Gastroesophageal sphincter (tissue), 4 donors: ENCODE measurements at regions not wholly inside any gene's neighbourhood (a gene's known extent, or its start where the extent isn't known, plus 50 kb on each side); places are given as distances from the start of the nearest gene placed in this dataset.
"Not testable (repeated sequence)": the region's sequence is repeated elsewhere in the genome, so short reads cannot be mapped to it uniquely, and the experiment has no call there.

Source experiments
- ATAC-seq: fragments of 150-250 bp; one replicate; pipeline ENCODE4 v1.9.1; 2016; ENCODE audit warnings: mild to moderate bottlenecking, moderate library complexity
- H3K27ac ChIP-seq, 4 donors: fragments of 200-600 bp; sonication (generic) in 3 of 4; 1 replicate in 3 of 4; 2 replicates in 1 of 4; pipeline ENCODE4 v1.5.1; 2016 to 2019
- H3K27me3 ChIP-seq: fragments of 200-600 bp; sonication (generic); one replicate; pipeline ENCODE4 v1.5.1; 2019
- H3K36me3 ChIP-seq, 2 donors: fragments of 200-600 bp; sonication (generic); one replicate each; pipeline ENCODE4 v1.5.1; 2019; ENCODE audit warnings: control low read depth in 1 of 2
- H3K4me1 ChIP-seq, 3 donors: fragments of 200-600 bp; sonication (generic); 1 replicate in 2 of 3; 2 replicates in 1 of 3; pipeline ENCODE4 v1.5.1; 2016 to 2019; ENCODE audit warnings: control low read depth in 2 of 3
- H3K4me3 ChIP-seq, 2 donors: fragments of 200-600 bp; sonication (generic); one replicate each; pipeline ENCODE4 v1.5.1; 2019; ENCODE audit warnings: mild to moderate bottlenecking in 1 of 2, moderate library complexity in 1 of 2
- H3K9me3 ChIP-seq, 3 donors: fragments of 200-600 bp; sonication (generic); one replicate each; pipeline ENCODE4 v1.5.1; 2017 to 2019; ENCODE audit warnings: control low read depth in 2 of 3
- EP300 ChIP-seq: sonication (generic); formaldehyde crosslinking; IDR thresholded peaks from one replicate; pipeline ENCODE4 v1.6.1; 2017; ENCODE audit warnings: antibody characterized with exemption, mild to moderate bottlenecking
- POLR2A ChIP-seq, 2 donors: fragments of 450-650 bp; IDR thresholded peaks; one replicate each; pipeline ENCODE4 v1.6.1; 2017; ENCODE audit warnings: antibody characterized with exemption in 2 of 2, mild to moderate bottlenecking in 2 of 2, moderate library complexity in 1 of 2
- POLR2AphosphoS5 ChIP-seq: sonication (generic); formaldehyde crosslinking; IDR thresholded peaks from one replicate; pipeline ENCODE4 v1.6.1; 2017; ENCODE audit warnings: antibody characterized with exemption
- WGBS, 2 donors: methylation state at CpG; one replicate each; pipeline ENCODE4 v1.1.5; 2018; ENCODE audit warnings: low coverage in 1 of 2; 5-methylcytosine and 5-hydroxymethylcytosine counted together
- TF ChIP-seq, protein P1 (sequence below), 4 experiments: fragments of 200-600 bp in 2 of 4; fragments of 450-650 bp in 2 of 4; sonication (generic) in 1 of 4; IDR thresholded peaks; one replicate each; pipeline ENCODE4 v1.5.1; 2017 to 2019; ENCODE audit warnings: antibody characterized with exemption in 4 of 4, mild to moderate bottlenecking in 2 of 4, moderate library complexity in 2 of 4

- no peaks in the 10 kb centered on the region for H3K4me1 ChIP-seq
- no peak overlapping the region for H3K27ac ChIP-seq
- TF ChIP-seq, protein P1, sequence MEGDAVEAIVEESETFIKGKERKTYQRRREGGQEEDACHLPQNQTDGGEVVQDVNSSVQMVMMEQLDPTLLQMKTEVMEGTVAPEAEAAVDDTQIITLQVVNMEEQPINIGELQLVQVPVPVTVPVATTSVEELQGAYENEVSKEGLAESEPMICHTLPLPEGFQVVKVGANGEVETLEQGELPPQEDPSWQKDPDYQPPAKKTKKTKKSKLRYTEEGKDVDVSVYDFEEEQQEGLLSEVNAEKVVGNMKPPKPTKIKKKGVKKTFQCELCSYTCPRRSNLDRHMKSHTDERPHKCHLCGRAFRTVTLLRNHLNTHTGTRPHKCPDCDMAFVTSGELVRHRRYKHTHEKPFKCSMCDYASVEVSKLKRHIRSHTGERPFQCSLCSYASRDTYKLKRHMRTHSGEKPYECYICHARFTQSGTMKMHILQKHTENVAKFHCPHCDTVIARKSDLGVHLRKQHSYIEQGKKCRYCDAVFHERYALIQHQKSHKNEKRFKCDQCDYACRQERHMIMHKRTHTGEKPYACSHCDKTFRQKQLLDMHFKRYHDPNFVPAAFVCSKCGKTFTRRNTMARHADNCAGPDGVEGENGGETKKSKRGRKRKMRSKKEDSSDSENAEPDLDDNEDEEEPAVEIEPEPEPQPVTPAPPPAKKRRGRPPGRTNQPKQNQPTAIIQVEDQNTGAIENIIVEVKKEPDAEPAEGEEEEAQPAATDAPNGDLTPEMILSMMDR (IDR thresholded peaks at IDR 0.05) = no peak
- no peak for TF ChIP-seq POLR2AphosphoS5
- TF ChIP-seq EP300 = no peak
- no peak for TF ChIP-seq POLR2A (IDR thresholded peaks at IDR 0.05)
- H3K9me3 ChIP-seq = no peaks in the 10 kb centered on the region
- H3K36me3 ChIP-seq = no peaks in the 10 kb centered on the region
- WGBS, 2 donors = 77 to 84% methylated on average over 3 of the region's 3 CpGs
- no peaks in the 10 kb centered on the region for H3K27me3 ChIP-seq
- no peak for ATAC-seq
- H3K4me3 ChIP-seq = no peak overlapping the region
Measured at GRCh38 chr12:87348071-87348470, 681.1 kb downstream of the C12orf50 start.

GRCh38 chr12:87344699-87345098 is 684.5 kb downstream of the C12orf50 start:
- WGBS, 2 donors = 71 to 72% methylated on average over 4 of the region's 4 CpGs
- Histone ChIP-seq H3K4me3 (no peak overlapping the region), H3K36me3 (no peaks in the 10 kb centered on the region), H3K4me1 (no peaks in the 10 kb centered on the region), H3K27me3 (no peaks in the 10 kb centered on the region), H3K27ac (no peak overlapping the region), H3K9me3 (no peaks in the 10 kb centered on the region)
- TF ChIP-seq EP300 (no peak), POLR2AphosphoS5 (no peak), POLR2A (IDR thresholded peaks at IDR 0.05) (no peak)
- TF ChIP-seq, protein P1 (IDR thresholded peaks at IDR 0.05) = no peak
- ATAC-seq = no peak

- Histone ChIP-seq H3K27ac (no peak overlapping the region), H3K36me3 (no peaks in the 10 kb centered on the region), H3K27me3 (no peaks in the 10 kb centered on the region), H3K4me3 (no peak overlapping the region), H3K9me3 (no peaks in the 10 kb centered on the region), H3K4me1 (no peaks in the 10 kb centered on the region)
- WGBS, 2 donors = 68 to 79% methylated on average over 2 of the region's 2 CpGs
- TF ChIP-seq POLR2A (IDR thresholded peaks at IDR 0.05) = no peak
- TF ChIP-seq POLR2AphosphoS5 = no peak
- TF ChIP-seq, protein P1 (IDR thresholded peaks at IDR 0.05) = no peak
- TF ChIP-seq EP300 = no peak
- ATAC-seq = no peak
Measured at GRCh38 chr12:87338681-87339080, 690.5 kb downstream of the C12orf50 start.

- Histone ChIP-seq H3K4me1 (no peaks in the 10 kb centered on the region), H3K36me3 (no peaks in the 10 kb centered on the region), H3K4me3 (no peak overlapping the region), H3K9me3 (no peaks in the 10 kb centered on the region), H3K27ac (no peak overlapping the region), H3K27me3 (no peaks in the 10 kb centered on the region)
- WGBS, 2 donors = 59 to 69% methylated on average over 2 of the region's 2 CpGs
- no peak for TF ChIP-seq POLR2A (IDR thresholded peaks at IDR 0.05)
- TF ChIP-seq, protein P1 (IDR thresholded peaks at IDR 0.05) = no peak
- no peak for TF ChIP-seq POLR2AphosphoS5
- no peak for TF ChIP-seq EP300
- ATAC-seq = no peak
Measured at GRCh38 chr12:87336814-87337336, 692.3 kb downstream of the C12orf50 start.

DNA sequence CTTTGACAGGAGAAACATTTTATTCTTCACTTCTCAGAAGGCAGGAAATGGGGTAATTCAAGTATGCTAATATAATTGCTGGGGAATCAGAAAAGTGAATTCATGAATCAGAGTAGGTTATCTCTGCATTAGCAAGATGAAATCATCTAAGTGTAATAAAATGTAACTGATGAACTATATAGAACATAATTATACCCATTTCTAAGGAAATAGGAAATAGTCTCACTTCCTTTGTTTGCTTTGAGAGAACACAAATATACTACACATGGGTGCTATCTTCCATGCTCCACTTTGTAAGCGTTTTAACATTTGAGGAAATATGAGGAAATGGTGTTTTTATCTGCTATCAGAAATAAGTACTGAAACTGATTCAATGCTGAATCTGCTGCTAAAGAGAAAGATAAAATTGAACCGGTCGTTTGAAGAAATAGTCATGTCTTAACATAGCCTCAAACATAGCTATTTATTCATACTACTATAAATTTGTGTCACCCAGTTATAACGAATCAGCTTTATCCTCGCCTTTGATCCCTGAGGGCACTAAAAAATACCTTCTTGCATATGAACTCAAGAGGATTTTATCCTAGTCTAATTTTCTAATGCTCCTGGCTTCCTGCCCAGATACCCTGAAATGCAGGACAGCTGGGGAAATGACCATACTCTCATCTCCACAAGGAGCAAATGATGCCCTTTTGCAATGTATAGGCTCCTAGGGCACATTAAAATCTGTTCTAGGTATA is 696.0 kb downstream of the C12orf50 start:
- Histone ChIP-seq H3K27me3 (no peaks in the 10 kb centered on the region), H3K36me3 (no peaks in the 10 kb centered on the region), H3K4me1 (no peaks in the 10 kb centered on the region), H3K9me3 (no peaks in the 10 kb centered on the region), H3K4me3 (no peak overlapping the region), H3K27ac (no peak overlapping the region)
- no peak for ATAC-seq
- 36 to 41% methylated on average over 5 of the region's 5 CpGs for WGBS, 2 donors
- no peak for TF ChIP-seq EP300
- TF ChIP-seq POLR2AphosphoS5 = no peak
- TF ChIP-seq, protein P1 (IDR thresholded peaks at IDR 0.05) = no peak
- no peak for TF ChIP-seq POLR2A (IDR thresholded peaks at IDR 0.05)

DNA sequence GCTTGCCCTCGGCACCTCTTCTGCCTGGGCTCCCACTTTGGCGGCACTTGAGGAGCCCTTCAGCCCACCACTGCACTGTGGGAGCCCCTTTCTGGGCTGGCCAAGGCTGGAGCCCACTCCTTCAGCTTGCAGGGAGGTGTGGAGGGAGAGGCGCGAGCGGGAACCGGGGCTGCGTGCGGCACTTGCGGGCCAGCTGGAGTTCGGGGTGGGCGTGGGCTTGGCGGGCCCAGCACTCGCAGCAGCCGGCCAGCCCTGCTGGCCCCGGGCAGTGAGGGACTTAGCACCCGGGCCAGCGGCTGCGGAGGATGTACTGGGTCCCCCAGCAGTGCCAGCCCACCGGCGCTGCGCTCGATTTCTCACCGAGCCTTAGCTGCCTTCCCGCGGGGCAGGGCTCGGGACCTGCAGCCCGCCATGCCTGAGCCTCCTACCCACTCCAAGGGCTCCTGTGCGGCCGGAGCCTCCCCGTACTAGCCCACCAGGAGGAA is 699.1 kb downstream of the C12orf50 start:
- H3K27me3 ChIP-seq, H3K9me3 ChIP-seq, ATAC-seq, H3K27ac ChIP-seq, H3K4me3 ChIP-seq, H3K4me1 ChIP-seq, H3K36me3 ChIP-seq: not testable (repeated sequence)
- WGBS, 2 donors = no CpG with 5 or more reads among the region's 30 CpGs
